Sigmoid colon (tissue), 6 donors: ENCODE measurements at regions not wholly inside any gene's neighbourhood (a gene's known extent, or its start where the extent isn't known, plus 50 kb on each side); places are given as distances from the start of the nearest gene placed in this dataset.

Experiments used
- DNase-seq: peaks from one replicate; pipeline ENCODE4 v3.0.0-alpha.2; 2019
- H3K27ac ChIP-seq, 4 donors: fragments of 200-600 bp; sonication (generic); one replicate each; pipeline ENCODE4 v1.5.1; 2016 to 2019; ENCODE audit warnings: mild to moderate bottlenecking in 1 of 4
- H3K27me3 ChIP-seq, 3 donors: fragments of 200-600 bp; sonication (generic); one replicate each; pipeline ENCODE4 v1.5.1; 2019; ENCODE audit warnings: mild to moderate bottlenecking in 1 of 3
- H3K36me3 ChIP-seq, 4 donors: fragments of 200-600 bp; sonication (generic); one replicate each; pipeline ENCODE4 v1.5.1; 2016 to 2019
- H3K4me1 ChIP-seq, 4 donors: fragments of 200-600 bp; sonication (generic); one replicate each; pipeline ENCODE4 v1.5.1; 2017 to 2019
- H3K4me3 ChIP-seq, 4 donors: fragments of 200-600 bp; sonication (generic); one replicate each; pipeline ENCODE4 v1.5.1; 2017 to 2019; ENCODE audit warnings: mild to moderate bottlenecking in 2 of 4, moderate library complexity in 1 of 4
- H3K9me3 ChIP-seq, 4 donors: fragments of 200-600 bp in 3 of 4; sonication (generic) in 3 of 4; one replicate each; pipeline versions ENCODE4 v1.5.1 to v1.6.1; 2013 to 2019
- CTCF ChIP-seq, 4 experiments: fragments of 450-650 bp in 3 of 4; fragments of 200-600 bp in 1 of 4; IDR thresholded peaks; one replicate each; pipeline ENCODE4 v1.5.1; 2016 to 2019; ENCODE audit warnings: antibody characterized with exemption in 4 of 4, mild to moderate bottlenecking in 3 of 4, moderate library complexity in 2 of 4
- EP300 ChIP-seq, 4 donors: sonication (generic); formaldehyde crosslinking; IDR thresholded peaks; one replicate each; pipeline ENCODE4 v1.6.1; 2017; ENCODE audit warnings: antibody characterized with exemption in 4 of 4
- POLR2A ChIP-seq, 2 donors: fragments of 450-650 bp; IDR thresholded peaks; one replicate each; pipeline ENCODE4 v1.6.1; 2016; ENCODE audit warnings: antibody characterized with exemption in 2 of 2, mild to moderate bottlenecking in 2 of 2, moderate library complexity in 2 of 2
- POLR2AphosphoS5 ChIP-seq, 4 donors: sonication (generic); formaldehyde crosslinking; IDR thresholded peaks; one replicate each; pipeline ENCODE4 v1.6.1; 2017; ENCODE audit warnings: antibody characterized with exemption in 4 of 4
- WGBS, 2 donors: extraction: QIAGEN DNeasy Blood & Tissue Kit; methylation state at CpG; one replicate each; pipeline ENCODE4 v1.1.7; 2013; 5-methylcytosine and 5-hydroxymethylcytosine counted together
- intact Hi-C: fragments of 100-400 bp; cut with DNase I; formaldehyde crosslinking; loops from one replicate; pipeline ENCODE4 v1.15.1; 2023
- donor health status: healthy with polysubstance abuse.
- donor health status: healthy.

GRCh38 chr20:56842056-56842455 is 212.9 kb downstream of the TFAP2C start:
- intact Hi-C loops: loop anchor here (5.0 kb wide), 1 partner anchor 55 kb away; no protein-coding TSS in a partner anchor

GRCh38 chr20:56843386-56843785 is 214.3 kb downstream of the TFAP2C start:
- Histone ChIP-seq H3K4me1 (peaks cover 0 to 71% (median 52%) of the 10 kb centered on the region in 4 donors), H3K36me3 (no peaks in the 10 kb centered on the region), H3K27ac (peak overlapping the region in 2 of 4 donors; percentile 70 to 72), H3K27me3 (no peaks in the 10 kb centered on the region), H3K4me3 (no peak overlapping the region), H3K9me3 (no peaks in the 10 kb centered on the region)
- DNase-seq: peak; percentile 80
- WGBS, 2 donors: 78 to 84% methylated on average over 7 of the region's 7 CpGs
- no peak for TF ChIP-seq POLR2A (IDR thresholded peaks at IDR 0.05)
- no peak for TF ChIP-seq EP300 (IDR thresholded peaks at IDR 0.05)
- no peak for TF ChIP-seq POLR2AphosphoS5 (IDR thresholded peaks at IDR 0.05)
- no peak for TF ChIP-seq CTCF (IDR thresholded peaks at IDR 0.05)
- intact Hi-C loops: loop anchor here (5.0 kb wide), 1 partner anchor 56 kb away; no protein-coding TSS in a partner anchor

More at GRCh38 chr20:56842056-56842455, 212.9 kb downstream of the TFAP2C start:
- WGBS, 2 donors: 86 to 92% methylated on average over 9 of the region's 9 CpGs
- no peaks in the 10 kb centered on the region for H3K36me3 ChIP-seq
- H3K4me3 ChIP-seq: no peak overlapping the region
- peaks cover 0 to 71% (median 52%) of the 10 kb centered on the region in 4 donors for H3K4me1 ChIP-seq
- no peaks in the 10 kb centered on the region for H3K27me3 ChIP-seq
- no peak for DNase-seq
- no peak for TF ChIP-seq EP300 (IDR thresholded peaks at IDR 0.05)
- TF ChIP-seq POLR2A (IDR thresholded peaks at IDR 0.05): no peak
- TF ChIP-seq CTCF (IDR thresholded peaks at IDR 0.05): no peak
- no peak for TF ChIP-seq POLR2AphosphoS5 (IDR thresholded peaks at IDR 0.05)
- no peaks in the 10 kb centered on the region for H3K9me3 ChIP-seq
- H3K27ac ChIP-seq: peak overlapping the region in 3 of 4 donors; percentile 57 to 72 (median 70)

DNA sequence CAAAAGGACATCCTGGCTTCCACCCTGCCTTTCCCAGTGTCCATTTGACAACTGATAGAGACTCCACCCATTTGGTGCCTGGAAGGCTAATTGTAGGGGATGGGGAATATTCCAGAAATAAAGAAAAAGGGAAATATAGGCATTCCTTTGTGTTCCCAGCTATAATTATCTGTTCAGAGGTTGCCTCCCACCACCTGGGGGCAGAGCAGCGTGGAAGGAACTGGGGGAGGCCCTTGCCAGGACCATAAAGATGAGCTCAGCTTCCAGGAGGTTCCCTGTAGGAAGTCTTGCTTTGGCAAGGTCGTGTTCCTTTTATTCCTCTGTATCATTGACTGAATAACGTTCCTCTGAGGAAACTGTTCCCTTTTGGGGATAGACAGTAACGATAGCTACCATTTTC is 214.7 kb downstream of the TFAP2C start:
- no peaks in the 10 kb centered on the region for H3K9me3 ChIP-seq
- H3K27ac ChIP-seq: peak overlapping the region in 2 of 4 donors; percentile 70 to 72
- no peak overlapping the region for H3K4me3 ChIP-seq
- no peak for TF ChIP-seq POLR2AphosphoS5 (IDR thresholded peaks at IDR 0.05)
- TF ChIP-seq CTCF (IDR thresholded peaks at IDR 0.05): no peak
- no peak for TF ChIP-seq POLR2A (IDR thresholded peaks at IDR 0.05)
- no peak for TF ChIP-seq EP300 (IDR thresholded peaks at IDR 0.05)
- no peaks in the 10 kb centered on the region for H3K36me3 ChIP-seq
- 39 to 53% methylated on average over 4 of the region's 4 CpGs for WGBS, 2 donors
- no peak for DNase-seq
- no peaks in the 10 kb centered on the region for H3K27me3 ChIP-seq
- intact Hi-C loops: loop anchor here (5.0 kb wide), 1 partner anchor 57 kb away; no protein-coding TSS in a partner anchor
- H3K4me1 ChIP-seq: peaks cover 0 to 71% (median 52%) of the 10 kb centered on the region in 4 donors

GRCh38 chr20:56845546-56846086 is 216.5 kb downstream of the TFAP2C start:
- 67 to 70% methylated on average over 4 of the region's 4 CpGs for WGBS, 2 donors
- DNase-seq: no peak
- Histone ChIP-seq H3K36me3 (no peaks in the 10 kb centered on the region), H3K4me1 (peaks cover 0 to 57% (median 39%) of the 10 kb centered on the region in 4 donors), H3K4me3 (no peak overlapping the region), H3K27ac (no peak overlapping the region), H3K27me3 (no peaks in the 10 kb centered on the region), H3K9me3 (no peaks in the 10 kb centered on the region)
- intact Hi-C loops: no loop called here
- TF ChIP-seq EP300 (IDR thresholded peaks at IDR 0.05) (no peak), POLR2AphosphoS5 (IDR thresholded peaks at IDR 0.05) (peak in 3 of 4 donors; percentile 62 to 80 (median 71))

DNA sequence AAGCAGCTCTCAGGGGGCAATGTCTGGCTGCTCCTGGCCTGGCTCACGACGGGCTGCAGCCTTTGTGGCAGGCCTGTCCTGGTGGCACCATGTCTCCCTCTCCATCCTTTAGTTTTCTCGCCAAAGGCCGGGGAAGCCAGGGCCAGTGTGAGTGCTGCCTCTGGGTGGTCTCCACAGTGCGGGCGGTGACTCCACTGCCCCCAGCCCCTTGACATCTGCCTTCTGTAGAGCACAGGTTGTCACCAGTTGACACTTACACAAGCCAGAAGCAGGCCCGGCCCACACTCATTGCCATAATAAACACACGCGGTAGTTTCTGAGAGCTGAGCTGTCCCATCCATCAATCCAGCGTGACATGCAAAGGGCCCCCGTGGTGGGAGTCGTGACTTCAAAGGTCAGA is 219.5 kb downstream of the TFAP2C start:
- no peaks in the 10 kb centered on the region for H3K36me3 ChIP-seq
- no peaks in the 10 kb centered on the region for H3K27me3 ChIP-seq
- no peak overlapping the region for H3K4me3 ChIP-seq
- TF ChIP-seq POLR2A (IDR thresholded peaks at IDR 0.05): no peak
- no peak overlapping the region for H3K27ac ChIP-seq
- H3K4me1 ChIP-seq: peaks cover 0 to 29% (median 10%) of the 10 kb centered on the region in 4 donors
- WGBS, 2 donors: 53 to 74% methylated on average over 12 of the region's 12 CpGs
- DNase-seq: no peak
- no peaks in the 10 kb centered on the region for H3K9me3 ChIP-seq
- intact Hi-C loops: no loop called here
